ENCODE measurements at regions not wholly inside any gene's neighbourhood (a gene's known extent, or its start where the extent isn't known, plus 50 kb on each side); places are given as distances from the start of the nearest gene placed in this dataset.

- no peak for TF ChIP-seq CTCF (IDR thresholded peaks at IDR 0.05; ENCODE audit: low read depth, low read length)
- no peak for DNase-seq (ENCODE audit: low read depth in 2 of 2)
- H3K4me3 ChIP-seq (replicated peaks in 1 of 2; ENCODE audit: low read depth in 2 of 2, low read length in 2 of 2) = no peak overlapping the region
These were observed 442.6 kb downstream of the CMPK2 start for GRCh38 chr2:6423157-6423556.

DNA sequence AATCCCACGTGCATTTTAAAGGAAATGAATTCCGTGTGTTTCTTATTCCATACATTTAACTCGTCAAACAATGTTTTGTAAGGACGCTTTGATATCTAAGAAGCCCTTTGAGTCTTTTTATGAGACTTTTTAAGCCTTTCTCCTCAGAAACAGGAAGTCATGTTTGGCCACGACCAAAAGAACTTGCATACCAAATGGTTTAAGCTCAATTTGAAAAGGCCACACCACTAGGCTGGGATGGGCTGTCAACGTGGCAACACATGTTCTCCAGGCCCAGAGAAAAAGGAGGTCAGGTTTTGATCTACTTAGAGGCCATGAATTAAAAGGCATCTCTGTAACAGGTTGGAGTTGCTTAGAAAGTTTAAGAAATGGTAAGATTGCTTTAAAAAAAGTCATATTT is 441.8 kb downstream of the CMPK2 start:
- TF ChIP-seq CTCF (IDR thresholded peaks at IDR 0.05; ENCODE audit: low read depth, low read length) = no peak
- H3K4me3 ChIP-seq (replicated peaks in 1 of 2; ENCODE audit: low read depth in 2 of 2, low read length in 2 of 2) = no peak overlapping the region
- no peak for DNase-seq (ENCODE audit: low read depth in 2 of 2)

DNA sequence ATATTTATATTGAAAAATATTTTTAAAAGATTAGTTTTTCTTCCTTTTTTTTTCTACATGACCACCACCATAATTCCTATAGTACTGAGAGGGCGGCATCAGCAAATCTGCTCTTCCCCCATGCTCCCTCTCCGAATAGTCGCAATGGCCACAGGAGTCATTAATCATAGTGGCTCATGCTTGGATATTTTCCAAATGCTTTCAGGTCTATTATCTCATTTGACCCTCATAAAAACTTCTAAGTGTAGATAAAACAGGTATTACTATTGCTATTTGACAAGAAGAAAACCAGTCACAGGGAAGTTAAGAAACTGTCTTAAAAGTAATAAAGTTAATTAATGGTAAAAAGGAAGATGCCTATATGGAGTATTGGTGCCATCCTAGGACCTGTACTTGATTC is 440.7 kb downstream of the CMPK2 start:
- DNase-seq (ENCODE audit: low read depth in 2 of 2) = no peak
- no peak overlapping the region for H3K4me3 ChIP-seq (replicated peaks in 1 of 2; ENCODE audit: low read depth in 2 of 2, low read length in 2 of 2)
- no peak for TF ChIP-seq CTCF (IDR thresholded peaks at IDR 0.05; ENCODE audit: low read depth, low read length)

DNA sequence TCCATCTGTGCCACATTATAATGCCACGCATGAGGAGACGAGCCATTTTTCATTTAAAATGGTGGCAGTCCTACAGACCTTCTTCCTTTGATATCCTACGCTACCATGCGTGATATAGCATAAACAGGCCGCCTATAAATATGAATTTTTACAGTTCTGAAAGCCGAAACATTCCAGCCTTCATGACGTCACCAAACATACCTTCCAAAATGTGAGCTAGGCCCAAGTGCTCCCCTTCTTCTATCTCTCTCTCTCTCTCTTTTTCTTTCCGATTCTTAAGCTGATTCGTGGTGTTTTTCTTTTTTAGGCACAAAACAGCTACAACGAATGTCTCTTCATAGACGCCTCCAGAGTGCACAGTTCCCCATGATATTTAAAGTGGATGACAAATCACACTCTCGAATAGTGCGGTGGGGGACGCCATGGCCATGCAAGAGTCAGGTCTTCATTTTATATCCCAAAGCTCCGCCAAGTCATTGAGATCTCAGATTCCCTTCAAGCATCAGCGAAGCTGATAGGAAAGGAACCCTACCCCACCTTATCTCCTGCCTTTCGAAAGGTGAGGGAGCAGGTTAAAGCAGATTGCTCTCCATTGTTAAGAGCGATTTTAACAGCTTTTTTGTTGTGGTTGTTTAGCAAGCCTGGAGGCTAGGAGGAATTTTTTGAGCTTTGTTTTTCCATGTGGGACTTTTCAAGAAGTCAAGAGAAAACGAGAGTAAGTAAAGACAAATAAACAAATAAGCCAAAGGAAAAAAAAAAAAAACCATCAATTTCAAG is 436.3 kb downstream of the CMPK2 start:
- no peak for DNase-seq (ENCODE audit: low read depth in 2 of 2)
- no peak overlapping the region for H3K4me3 ChIP-seq (replicated peaks in 1 of 2; ENCODE audit: low read depth in 2 of 2, low read length in 2 of 2)
- TF ChIP-seq CTCF (IDR thresholded peaks at IDR 0.05; ENCODE audit: low read depth, low read length) = no peak

- no peak overlapping the region for H3K4me3 ChIP-seq (replicated peaks in 1 of 2; ENCODE audit: low read depth in 2 of 2, low read length in 2 of 2)
- DNase-seq (ENCODE audit: low read depth in 2 of 2) = no peak
- TF ChIP-seq CTCF (IDR thresholded peaks at IDR 0.05; ENCODE audit: low read depth, low read length) = no peak
These were observed 431.3 kb downstream of the CMPK2 start for GRCh38 chr2:6434438-6434837.

DNA sequence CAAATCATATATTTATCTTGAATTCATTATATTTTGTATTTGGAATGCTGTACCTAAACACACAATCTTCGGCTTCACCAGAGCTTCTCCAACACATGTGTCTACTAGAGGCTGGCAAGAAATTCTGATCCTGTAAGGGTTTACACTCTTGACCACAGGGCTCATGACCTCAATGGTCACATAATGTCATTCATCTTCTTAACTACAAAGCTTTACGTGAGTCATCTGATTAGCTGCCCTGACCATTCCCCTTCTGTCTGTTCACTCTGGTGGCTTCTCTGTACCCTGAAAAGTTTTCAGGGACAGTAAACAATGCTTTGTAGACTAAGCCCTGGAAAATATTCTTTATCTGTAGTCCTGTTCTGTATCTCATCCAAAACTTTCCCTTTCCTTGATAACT is 423.9 kb downstream of the CMPK2 start:
- no peak for TF ChIP-seq CTCF (IDR thresholded peaks at IDR 0.05; ENCODE audit: low read depth, low read length)
- no peak overlapping the region for H3K4me3 ChIP-seq (replicated peaks in 1 of 2; ENCODE audit: low read depth in 2 of 2, low read length in 2 of 2)
- no peak for DNase-seq (ENCODE audit: low read depth in 2 of 2)

Data from cardiac fibroblast (primary cell).